ENCODE measurements at regions not wholly inside any gene's neighbourhood (a gene's known extent, or its start where the extent isn't known, plus 50 kb on each side); places are given as distances from the start of the nearest gene placed in this dataset.

GRCh38 chr13:111577956-111578605 is 257.6 kb downstream of the TEX29 start:
- H3K4me2 ChIP-seq = no peak overlapping the region
- H3K9me2 ChIP-seq (ENCODE audit: insufficient read depth) = no peaks in the 10 kb centered on the region
- H3K36me3 Mint-ChIP-seq (ENCODE audit: low read depth) = peaks cover 23% of the 10 kb centered on the region
- H3K36me3 ChIP-seq (ENCODE audit: insufficient read depth) = no peaks in the 10 kb centered on the region
- no peak overlapping the region for H3K27ac Mint-ChIP-seq
- H2AFZ ChIP-seq = no peak overlapping the region
- no peak overlapping the region for H3K27ac ChIP-seq (ENCODE audit: low read depth)
- H3K27me3 Mint-ChIP-seq (ENCODE audit: insufficient read depth, low read depth, poor library complexity) = peaks cover 11% of the 10 kb centered on the region
- H3K4me3 Mint-ChIP-seq = no peak overlapping the region
- no peaks in the 10 kb centered on the region for H3K4me1 ChIP-seq (ENCODE audit: insufficient read depth)
- no peak for ATAC-seq
- no peaks in the 10 kb centered on the region for H4K20me1 ChIP-seq (replicated peaks; ENCODE audit: insufficient read depth)
- DNase-seq (ENCODE audit: low spot score) = no peak
- no peaks in the 10 kb centered on the region for H3K27me3 ChIP-seq (ENCODE audit: insufficient read depth)
- H3K9me3 Mint-ChIP-seq = peaks cover 36% of the 10 kb centered on the region
- H3K79me2 ChIP-seq (replicated peaks; ENCODE audit: insufficient read depth) = no peaks in the 10 kb centered on the region
- no peaks in the 10 kb centered on the region for H3K4me1 Mint-ChIP-seq
- H3K4me3 ChIP-seq = no peak overlapping the region
- TF ChIP-seq STAT1 (IDR thresholded peaks at IDR 0.05; ENCODE audit: unreplicated experiment) = no peak
- TF ChIP-seq NANOG (IDR thresholded peaks at IDR 0.05; ENCODE audit: borderline replicate concordance) = no peak
- TF ChIP-seq ZNF114 (CRISPR knock-in tag; IDR thresholded peaks at IDR 0.05) = no peak
- TF ChIP-seq POLR2AphosphoS5 (IDR thresholded peaks at IDR 0.05; ENCODE audit: low read depth) = no peak
- TF ChIP-seq JUNB (IDR thresholded peaks at IDR 0.05; ENCODE audit: unreplicated experiment) = no peak
- no peak for TF ChIP-seq EZH2phosphoT487 (IDR thresholded peaks at IDR 0.05; ENCODE audit: unreplicated experiment)
- no peak for TF ChIP-seq CTCF (conservative IDR thresholded peaks at IDR 0.05; ENCODE audit: low read depth in 2 of 2)
- no peak for TF ChIP-seq CREB1 (CRISPR knock-in tag; IDR thresholded peaks at IDR 0.05; ENCODE audit: low read depth)
- no peak for TF ChIP-seq REST (IDR thresholded peaks at IDR 0.05; ENCODE audit: unreplicated experiment)
- no peak for TF ChIP-seq ETS1 (IDR thresholded peaks at IDR 0.05)
- TF ChIP-seq EZH2 (IDR thresholded peaks at IDR 0.05; ENCODE audit: low read depth, unreplicated experiment) = no peak
- no peak for TF ChIP-seq ZNF331 (CRISPR knock-in tag; IDR thresholded peaks at IDR 0.05; ENCODE audit: low read depth)
- no peak for TF ChIP-seq ZNF462 (CRISPR knock-in tag; IDR thresholded peaks at IDR 0.05)
- no peaks in the 10 kb centered on the region for H3F3A ChIP-seq (replicated peaks; ENCODE audit: low read depth)

All from GM23338 (cell line).